DMS53 treated with DMSO at 0.1 percent for 48 hours (cell line): ENCODE measurements at regions not wholly inside any gene's neighbourhood (a gene's known extent, or its start where the extent isn't known, plus 50 kb on each side); places are given as distances from the start of the nearest gene placed in this dataset.

Source experiments
- DNase-seq: peaks from one replicate; lab custom pipeline; 2025; ENCODE audit not compliant: unreplicated experiment; lab: John Stamatoyannopoulos, UW

GRCh38 chr7:98040626-98041360, 50.8 kb upstream of the OCM2 start:
- DNase-seq: no peak

DNA sequence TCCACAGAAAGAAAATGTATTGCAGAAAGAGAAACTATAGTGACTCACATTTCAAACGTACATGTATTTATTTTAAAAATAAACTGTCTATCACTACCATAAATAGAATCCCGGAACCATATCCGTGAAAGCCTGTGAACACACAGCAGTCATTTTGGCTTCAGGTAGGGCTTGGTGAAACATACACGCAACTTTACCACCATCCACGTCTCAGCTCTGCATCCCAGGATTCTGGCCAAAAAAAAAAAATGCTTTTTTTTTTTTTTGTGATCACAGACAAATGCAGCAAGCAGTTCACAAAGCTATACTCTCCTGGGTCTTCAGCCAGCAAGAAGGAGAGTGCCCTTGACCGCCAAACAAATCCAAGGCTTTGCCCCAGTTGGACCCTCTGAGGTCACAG, 56.8 kb upstream of the OCM2 start:
- no peak for DNase-seq

DNA sequence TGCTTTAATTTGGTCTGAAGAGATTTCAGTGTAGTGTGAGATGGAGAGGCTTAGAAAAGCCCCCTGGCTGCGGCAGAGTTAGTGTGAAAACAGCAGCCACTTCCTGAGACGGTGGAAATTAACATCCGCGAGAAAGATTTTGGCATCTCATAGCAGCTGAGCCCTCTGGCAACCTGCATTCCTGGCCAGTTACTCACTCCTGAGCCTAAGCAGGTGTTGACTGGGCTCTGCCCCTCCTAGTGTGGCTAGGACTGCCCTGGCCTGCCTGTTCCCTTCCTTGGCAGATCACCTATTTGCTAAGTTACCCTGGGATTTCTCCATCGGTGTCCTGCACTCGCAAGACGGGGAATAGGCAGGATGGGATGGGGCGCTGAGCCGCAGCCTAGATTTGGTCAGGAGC, 57.6 kb upstream of the LMTK2 start:
- DNase-seq: no peak

- DNase-seq: peak; percentile 38
Measured at GRCh38 chr7:98051118-98051744, 55.4 kb upstream of the LMTK2 start.

- no peak for DNase-seq
Measured at GRCh38 chr7:98054585-98054984, 52.1 kb upstream of the LMTK2 start.

GRCh38 chr7:98056580-98056979, 50.1 kb upstream of the LMTK2 start:
- no peak for DNase-seq
